ENCODE measurements at regions not wholly inside any gene's neighbourhood (a gene's known extent, or its start where the extent isn't known, plus 50 kb on each side); places are given as distances from the start of the nearest gene placed in this dataset.

- TF ChIP-seq, protein P1, sequence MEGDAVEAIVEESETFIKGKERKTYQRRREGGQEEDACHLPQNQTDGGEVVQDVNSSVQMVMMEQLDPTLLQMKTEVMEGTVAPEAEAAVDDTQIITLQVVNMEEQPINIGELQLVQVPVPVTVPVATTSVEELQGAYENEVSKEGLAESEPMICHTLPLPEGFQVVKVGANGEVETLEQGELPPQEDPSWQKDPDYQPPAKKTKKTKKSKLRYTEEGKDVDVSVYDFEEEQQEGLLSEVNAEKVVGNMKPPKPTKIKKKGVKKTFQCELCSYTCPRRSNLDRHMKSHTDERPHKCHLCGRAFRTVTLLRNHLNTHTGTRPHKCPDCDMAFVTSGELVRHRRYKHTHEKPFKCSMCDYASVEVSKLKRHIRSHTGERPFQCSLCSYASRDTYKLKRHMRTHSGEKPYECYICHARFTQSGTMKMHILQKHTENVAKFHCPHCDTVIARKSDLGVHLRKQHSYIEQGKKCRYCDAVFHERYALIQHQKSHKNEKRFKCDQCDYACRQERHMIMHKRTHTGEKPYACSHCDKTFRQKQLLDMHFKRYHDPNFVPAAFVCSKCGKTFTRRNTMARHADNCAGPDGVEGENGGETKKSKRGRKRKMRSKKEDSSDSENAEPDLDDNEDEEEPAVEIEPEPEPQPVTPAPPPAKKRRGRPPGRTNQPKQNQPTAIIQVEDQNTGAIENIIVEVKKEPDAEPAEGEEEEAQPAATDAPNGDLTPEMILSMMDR (IDR thresholded peaks at IDR 0.05; ENCODE audit: low read depth, low read length): no peak
- no peak for TF ChIP-seq EZH2phosphoT487 (IDR thresholded peaks at IDR 0.05; ENCODE audit: low read depth)
Observed at GRCh38 chr6:81876971-81877370, 124.5 kb upstream of the TENT5A start.
